Muscle layer of duodenum (tissue), 2 donors: ENCODE measurements at regions not wholly inside any gene's neighbourhood (a gene's known extent, or its start where the extent isn't known, plus 50 kb on each side); places are given as distances from the start of the nearest gene placed in this dataset.

Experiments
- H3K27ac ChIP-seq: one replicate; pipeline ENCODE4 v1.7.0; 2013; ENCODE audit warnings: mild to moderate bottlenecking, low read length
- H3K27me3 ChIP-seq: one replicate; pipeline ENCODE4 v1.7.0; 2013; ENCODE audit warnings: low read depth, mild to moderate bottlenecking, control low read depth, low read length
- H3K36me3 ChIP-seq, 2 donors: one replicate each; pipeline ENCODE4 v1.7.0; 2013; ENCODE audit warnings: low read length in 2 of 2, control low read depth in 1 of 2, mild to moderate bottlenecking in 1 of 2; ENCODE audit not compliant: insufficient read depth in 2 of 2, control insufficient read depth in 1 of 2
- H3K4me1 ChIP-seq, 2 donors: one replicate each; pipeline ENCODE4 v1.7.0; 2013; ENCODE audit warnings: low read length in 2 of 2, mild to moderate bottlenecking in 2 of 2, control low read depth in 1 of 2, moderate library complexity in 1 of 2; ENCODE audit not compliant: insufficient read depth in 2 of 2, control insufficient read depth in 1 of 2
- H3K4me3 ChIP-seq, 2 donors: one replicate each; pipeline ENCODE4 v1.7.0; 2013; ENCODE audit warnings: low read length in 2 of 2, low read depth in 1 of 2, mild to moderate bottlenecking in 1 of 2
- H3K9me3 ChIP-seq, 2 donors: one replicate each; pipeline ENCODE4 v1.7.0; 2013; ENCODE audit warnings: low read length in 2 of 2, control low read depth in 1 of 2, mild to moderate bottlenecking in 1 of 2; ENCODE audit not compliant: control insufficient read depth in 1 of 2
- donor health status: healthy.

DNA sequence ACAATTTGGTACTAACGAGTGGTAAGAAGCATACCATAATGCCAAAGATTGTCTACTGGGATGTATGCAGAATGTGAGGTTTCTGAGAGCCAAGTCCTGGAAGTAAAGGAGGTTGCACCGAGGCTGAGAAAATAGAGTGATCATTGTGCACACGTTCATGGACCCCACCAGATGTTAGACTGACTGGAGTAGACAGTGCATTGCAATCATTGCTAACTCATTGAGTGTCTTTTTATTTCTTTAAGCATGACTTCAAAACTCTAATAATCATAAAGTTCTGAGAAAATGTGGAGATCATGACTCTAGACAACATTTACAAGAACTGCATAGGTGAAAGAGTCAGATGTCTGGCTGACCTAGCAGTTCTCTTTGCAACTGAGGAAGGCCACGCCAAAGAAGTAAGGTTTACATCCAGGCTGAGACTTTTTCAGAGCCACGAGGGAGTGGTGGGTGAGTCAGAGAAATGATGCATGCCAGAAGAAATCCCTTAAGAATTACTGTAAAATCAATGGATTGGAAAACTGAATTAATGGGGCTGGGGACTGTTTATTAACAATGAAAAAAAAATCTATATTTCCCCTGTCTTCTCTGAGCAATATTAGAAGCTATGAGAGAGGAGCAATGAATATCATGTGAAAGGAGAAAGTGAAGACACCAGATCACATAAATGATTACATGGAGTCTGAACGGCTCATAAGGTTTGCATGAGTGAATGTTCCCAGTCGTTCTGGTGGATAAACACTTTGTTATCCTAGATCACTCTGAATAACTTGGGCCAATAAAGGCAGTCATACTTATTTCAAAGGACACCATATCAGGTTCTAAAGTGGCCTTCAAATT, 76.0 kb upstream of the SLC25A26 start:
- Histone ChIP-seq H3K27ac (no peak overlapping the region), H3K9me3 (no peaks in the 10 kb centered on the region), H3K4me1 (no peaks in the 10 kb centered on the region), H3K4me3 (no peak overlapping the region), H3K36me3 (no peaks in the 10 kb centered on the region), H3K27me3 (no peaks in the 10 kb centered on the region)

- Histone ChIP-seq H3K9me3 (no peaks in the 10 kb centered on the region), H3K27ac (no peak overlapping the region), H3K27me3 (no peaks in the 10 kb centered on the region), H3K36me3 (no peaks in the 10 kb centered on the region), H3K4me3 (no peak overlapping the region), H3K4me1 (no peaks in the 10 kb centered on the region)
Observed at GRCh38 chr3:66142079-66142478, 78.7 kb upstream of the SLC25A26 start.

DNA sequence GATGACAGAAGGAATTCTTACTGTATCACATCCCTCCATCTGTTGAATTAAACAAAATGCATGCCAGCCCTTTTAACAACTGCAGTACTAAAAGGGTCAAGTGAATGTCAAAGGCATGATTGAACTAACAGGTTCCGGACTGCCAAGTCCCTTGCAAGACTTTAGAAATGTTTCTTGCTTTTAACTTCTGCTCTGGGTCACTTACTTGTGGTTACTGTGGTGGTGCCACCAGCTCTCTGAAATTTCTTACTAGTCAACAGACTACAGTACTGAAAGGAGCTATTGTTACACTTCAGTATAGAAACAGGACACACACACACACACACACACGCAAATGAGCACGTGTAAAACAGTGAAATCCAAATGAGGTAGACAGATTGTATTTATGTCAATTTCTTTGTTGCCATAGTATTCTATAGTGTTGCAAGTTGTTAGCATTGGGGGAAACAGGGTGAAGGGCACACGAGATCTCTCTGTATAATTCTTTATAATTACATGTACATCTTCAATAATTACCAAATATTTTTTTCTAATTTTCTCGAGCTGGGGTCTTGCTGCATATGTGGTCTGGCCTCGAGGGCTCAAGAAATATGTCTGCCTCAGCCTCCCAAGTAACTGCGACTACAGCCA, 79.9 kb upstream of the SLC25A26 start:
- H3K36me3 ChIP-seq, result no peaks in the 10 kb centered on the region
- H3K4me1 ChIP-seq, result no peaks in the 10 kb centered on the region
- H3K27ac ChIP-seq, result no peak overlapping the region
- H3K27me3 ChIP-seq, result no peaks in the 10 kb centered on the region
- H3K9me3 ChIP-seq, result no peaks in the 10 kb centered on the region
- H3K4me3 ChIP-seq, result no peak overlapping the region

GRCh38 chr3:66140106-66140505, 80.7 kb upstream of the SLC25A26 start:
- H3K4me1 ChIP-seq, result no peaks in the 10 kb centered on the region
- H3K9me3 ChIP-seq, result no peaks in the 10 kb centered on the region
- no peaks in the 10 kb centered on the region for H3K27me3 ChIP-seq
- no peaks in the 10 kb centered on the region for H3K36me3 ChIP-seq
- H3K4me3 ChIP-seq, result no peak overlapping the region
- H3K27ac ChIP-seq, result no peak overlapping the region

DNA sequence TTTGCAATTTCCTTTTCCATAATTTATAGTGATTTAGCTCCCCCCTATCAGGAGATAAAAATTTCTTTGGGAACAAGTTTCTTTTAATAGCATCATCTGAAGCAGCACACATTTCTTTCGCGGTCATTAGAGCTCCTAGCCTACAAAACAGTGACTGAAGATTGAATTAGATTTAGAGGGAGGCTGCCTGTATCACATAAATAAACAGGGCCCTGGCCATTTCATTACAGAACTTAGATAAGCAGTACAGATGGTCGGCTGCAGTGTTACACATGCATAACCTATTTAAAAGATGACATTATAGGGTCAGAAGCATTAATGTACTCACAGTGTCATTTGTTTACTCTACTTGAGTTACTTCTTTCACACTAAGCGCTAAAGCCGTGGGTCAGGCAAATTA, 81.4 kb upstream of the SLC25A26 start:
- H3K27me3 ChIP-seq, result no peaks in the 10 kb centered on the region
- H3K4me3 ChIP-seq, result no peak overlapping the region
- no peaks in the 10 kb centered on the region for H3K4me1 ChIP-seq
- H3K27ac ChIP-seq, result no peak overlapping the region
- H3K36me3 ChIP-seq, result no peaks in the 10 kb centered on the region
- H3K9me3 ChIP-seq, result no peaks in the 10 kb centered on the region

GRCh38 chr3:66138336-66139313, 82.2 kb upstream of the SLC25A26 start:
- Histone ChIP-seq H3K4me1 (no peaks in the 10 kb centered on the region), H3K9me3 (no peaks in the 10 kb centered on the region), H3K27me3 (no peaks in the 10 kb centered on the region), H3K36me3 (no peaks in the 10 kb centered on the region), H3K4me3 (no peak overlapping the region), H3K27ac (no peak overlapping the region)

DNA sequence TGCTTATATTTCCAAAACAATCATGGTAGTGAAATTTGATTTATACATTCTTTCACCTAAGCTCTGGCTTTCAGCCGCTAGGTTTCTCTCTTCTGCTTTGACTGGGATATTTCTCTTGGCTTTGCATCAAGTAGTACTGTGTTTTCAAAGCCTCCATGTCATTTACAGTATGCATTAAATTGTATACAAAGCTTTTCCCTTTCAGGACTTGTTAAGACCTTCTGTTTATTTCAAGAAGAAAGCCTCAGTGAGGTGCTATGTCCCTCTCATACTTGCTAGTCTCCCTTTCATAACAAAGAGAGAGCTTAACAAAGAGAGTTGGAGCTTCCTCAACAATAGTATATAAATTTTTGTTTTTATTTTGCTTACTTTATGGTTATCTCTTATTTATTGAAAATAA, 84.2 kb upstream of the SLC25A26 start:
- Histone ChIP-seq H3K27ac (no peak overlapping the region), H3K4me3 (no peak overlapping the region), H3K9me3 (no peaks in the 10 kb centered on the region), H3K27me3 (no peaks in the 10 kb centered on the region), H3K36me3 (no peaks in the 10 kb centered on the region), H3K4me1 (no peaks in the 10 kb centered on the region)

- Histone ChIP-seq H3K4me1 (no peaks in the 10 kb centered on the region), H3K36me3 (no peaks in the 10 kb centered on the region), H3K27ac (no peak overlapping the region), H3K4me3 (no peak overlapping the region), H3K9me3 (no peaks in the 10 kb centered on the region), H3K27me3 (no peaks in the 10 kb centered on the region)
Observed at GRCh38 chr3:66133853-66134445, 86.9 kb upstream of the SLC25A26 start.

- Histone ChIP-seq H3K27me3 (no peaks in the 10 kb centered on the region), H3K9me3 (no peaks in the 10 kb centered on the region), H3K4me3 (no peak overlapping the region), H3K27ac (no peak overlapping the region), H3K4me1 (no peaks in the 10 kb centered on the region), H3K36me3 (no peaks in the 10 kb centered on the region)
Observed at GRCh38 chr3:66133050-66133757, 87.6 kb upstream of the SLC25A26 start.

DNA sequence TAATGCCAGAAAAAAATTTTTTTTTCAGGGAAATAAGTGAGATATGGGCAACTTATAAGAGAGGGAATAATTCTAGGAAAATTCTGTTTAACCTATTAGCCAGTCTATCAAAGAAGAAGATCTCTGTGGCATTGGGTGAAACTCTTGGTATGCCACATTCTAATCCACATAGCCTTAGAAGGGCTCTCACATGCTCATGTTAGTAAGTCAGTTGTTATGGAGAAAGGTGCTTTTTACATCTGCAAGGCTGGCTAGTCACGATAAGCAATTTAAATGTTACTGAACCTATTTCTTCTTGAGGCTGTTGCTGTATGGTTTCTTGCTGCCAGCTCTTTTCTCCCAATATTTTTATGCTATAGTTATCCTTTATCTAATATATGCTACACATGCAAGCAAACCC, 89.9 kb upstream of the MAGI1 start:
- H3K36me3 ChIP-seq, result no peaks in the 10 kb centered on the region

More for the DNA sequence above, 89.9 kb upstream of the MAGI1 start:
- Histone ChIP-seq H3K9me3 (no peaks in the 10 kb centered on the region), H3K27ac (no peak overlapping the region), H3K4me1 (no peaks in the 10 kb centered on the region), H3K27me3 (no peaks in the 10 kb centered on the region), H3K4me3 (no peak overlapping the region)
